G401 (cell line): ENCODE measurements at regions not wholly inside any gene's neighbourhood (a gene's known extent, or its start where the extent isn't known, plus 50 kb on each side); places are given as distances from the start of the nearest gene placed in this dataset.

Source experiments
- DNase-seq: peaks from one replicate; pipeline ENCODE4 v3.0.0-alpha.2; 2015; ENCODE audit warnings: low spot score
- in situ Hi-C: cut with HindIII; loops from 2 replicates; pipeline ENCODE4 v1.10.0; 2016; ENCODE audit warnings: low sequenced_read_pairs, mixed read lengths

DNA sequence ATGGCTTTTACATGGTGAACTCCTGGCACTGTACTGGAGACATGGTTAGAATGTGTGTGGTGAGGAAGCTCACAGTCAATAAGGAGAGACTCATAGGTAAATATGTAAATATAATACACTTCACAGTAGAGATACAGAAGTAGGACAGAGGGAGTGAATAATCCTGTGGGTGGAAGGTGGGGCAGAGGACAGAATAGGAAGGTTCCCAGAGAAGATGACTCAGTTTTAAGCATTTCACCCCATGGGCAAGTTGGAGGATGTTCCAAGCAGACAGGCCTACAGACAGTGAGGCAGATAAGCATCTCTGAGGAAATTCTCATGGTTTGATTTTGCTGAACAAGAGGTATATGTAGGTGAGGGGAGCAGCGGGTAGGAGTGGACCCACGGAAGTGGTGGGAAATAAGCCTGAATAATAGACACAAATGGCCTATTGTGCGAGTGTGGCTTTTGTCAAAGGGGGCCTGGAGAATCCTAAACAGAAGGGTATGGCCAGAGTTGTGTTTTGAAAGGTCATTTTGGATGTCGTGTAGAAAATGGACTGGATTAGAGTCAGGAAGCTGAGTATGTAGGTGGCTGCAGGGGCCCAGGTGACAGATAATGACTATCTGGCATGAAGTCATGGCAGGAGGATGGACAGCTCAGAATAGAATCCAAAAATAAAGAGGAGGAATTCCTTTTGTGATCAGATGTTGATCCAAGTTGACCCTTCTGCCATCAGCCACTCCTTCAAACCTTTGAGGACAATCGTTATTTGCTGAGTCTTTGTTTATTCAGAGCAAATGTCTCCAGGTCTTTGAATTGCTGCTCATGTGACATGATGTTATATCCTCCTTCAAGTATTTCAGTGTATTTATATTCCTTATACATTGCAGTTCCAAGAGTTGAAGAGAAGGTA is 97.3 kb upstream of the THRB start:
- no peak for DNase-seq
- in situ Hi-C loops: no loop called here

- no peak for DNase-seq
- in situ Hi-C loops: no loop called here
These were observed 99.5 kb upstream of the THRB start for GRCh38 chr3:24594161-24594560.

- DNase-seq: no peak
- in situ Hi-C loops: no loop called here
These were observed 101.1 kb upstream of the THRB start for GRCh38 chr3:24595796-24596195.

GRCh38 chr3:24596626-24597025 is 102.0 kb upstream of the THRB start:
- DNase-seq: no peak
- in situ Hi-C loops: no loop called here

GRCh38 chr3:24598695-24599470 is 104.2 kb upstream of the THRB start:
- DNase-seq: no peak
- in situ Hi-C loops: no loop called here

GRCh38 chr3:24601066-24601939 is 106.7 kb upstream of the THRB start:
- in situ Hi-C loops: no loop called here
- no peak for DNase-seq

- in situ Hi-C loops: no loop called here
- no peak for DNase-seq
These were observed 109.6 kb upstream of the THRB start for GRCh38 chr3:24604215-24604614.

GRCh38 chr3:24605511-24606028 is 110.9 kb upstream of the THRB start:
- no peak for DNase-seq
- in situ Hi-C loops: no loop called here

DNA sequence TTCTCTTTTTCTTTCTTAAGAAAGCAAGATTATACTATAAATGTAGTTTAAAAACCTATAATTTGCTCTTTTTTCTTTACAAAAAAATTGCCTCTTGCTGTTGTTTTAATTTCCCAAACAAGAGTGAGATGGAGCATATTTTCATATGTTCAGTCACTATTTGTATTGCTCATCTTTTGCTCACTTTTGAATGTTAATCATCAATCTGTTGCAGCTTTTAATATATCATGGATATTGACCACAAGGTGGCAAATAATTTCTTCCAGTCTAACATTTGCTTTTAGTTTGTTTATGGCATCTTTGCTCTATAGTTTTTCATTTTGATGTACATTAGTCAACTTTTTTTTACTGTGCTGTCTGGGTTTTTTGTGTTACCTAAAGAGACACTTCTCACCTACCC is 112.6 kb upstream of the THRB start:
- in situ Hi-C loops: no loop called here
- DNase-seq: no peak

DNA sequence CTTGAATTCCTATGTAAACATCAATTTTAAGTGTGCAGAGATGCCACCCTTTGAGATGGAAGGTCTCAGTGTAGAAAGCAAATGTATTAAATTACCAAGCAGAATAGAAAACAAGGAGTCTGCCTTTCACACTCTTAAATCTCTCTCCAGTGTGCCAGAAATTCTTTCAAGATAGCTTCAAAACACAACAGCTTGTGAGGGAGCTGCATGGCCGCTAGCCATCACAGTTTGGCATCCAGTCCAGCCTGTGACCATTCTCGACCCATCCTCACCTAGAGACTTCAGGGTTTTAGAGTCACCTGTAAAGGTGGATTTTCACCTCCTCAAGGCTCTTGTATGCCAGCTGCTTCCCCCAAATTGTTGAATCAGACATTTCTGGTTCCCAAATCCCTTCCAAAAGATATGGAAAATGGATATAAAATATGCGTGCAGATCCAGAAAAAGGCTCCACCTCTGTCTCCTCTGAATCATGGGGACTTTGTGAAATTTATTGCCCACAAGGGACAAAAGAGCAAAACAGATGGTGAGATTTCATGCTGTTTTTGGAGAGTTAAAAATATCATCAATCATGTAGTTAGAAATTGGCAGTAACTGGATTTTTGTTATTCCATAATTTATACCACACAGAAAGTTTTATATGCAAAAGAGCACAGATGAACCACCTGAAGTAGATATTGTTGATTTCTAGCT is 114.2 kb upstream of the THRB start:
- in situ Hi-C loops: no loop called here
- DNase-seq: peak; percentile 17

DNA sequence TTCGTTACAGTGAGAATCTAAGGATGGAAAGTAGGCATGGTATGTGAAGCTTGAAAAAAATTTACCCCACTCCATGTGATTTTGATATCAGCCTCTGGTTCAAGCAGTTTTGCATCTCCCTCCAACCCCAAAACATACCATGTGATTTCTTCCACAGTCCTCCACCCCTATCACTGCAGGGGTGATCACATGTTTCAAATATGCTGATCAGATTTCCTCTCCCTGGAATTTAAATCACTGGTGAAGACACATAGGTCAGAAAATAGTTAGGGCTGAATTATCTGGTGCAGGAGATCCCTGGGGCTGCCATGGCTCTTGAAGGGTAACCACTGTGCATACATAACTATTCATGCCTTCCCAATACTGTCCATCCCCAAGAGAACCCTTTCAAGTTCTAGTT is 119.7 kb upstream of the THRB start:
- in situ Hi-C loops: no loop called here
- DNase-seq: no peak

DNA sequence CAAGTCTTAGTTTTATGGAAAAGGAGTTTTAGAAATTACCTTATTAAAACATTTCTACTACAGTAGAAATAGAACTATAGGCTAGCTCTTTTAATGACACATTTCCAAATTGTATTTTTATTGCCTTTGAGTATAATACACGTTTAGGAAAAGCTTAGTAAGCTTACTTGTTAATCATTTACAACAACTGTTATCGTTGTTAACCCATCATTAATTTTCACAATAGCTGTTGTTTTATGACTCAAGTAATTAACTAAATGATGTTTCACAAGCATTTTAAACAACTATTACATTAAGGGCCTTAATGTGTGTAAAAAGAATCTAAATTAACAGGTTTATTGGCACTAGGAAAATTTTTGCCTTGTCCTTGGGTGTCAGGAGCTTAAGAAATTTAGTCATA is 120.5 kb upstream of the THRB start:
- in situ Hi-C loops: no loop called here
- DNase-seq: no peak

DNA sequence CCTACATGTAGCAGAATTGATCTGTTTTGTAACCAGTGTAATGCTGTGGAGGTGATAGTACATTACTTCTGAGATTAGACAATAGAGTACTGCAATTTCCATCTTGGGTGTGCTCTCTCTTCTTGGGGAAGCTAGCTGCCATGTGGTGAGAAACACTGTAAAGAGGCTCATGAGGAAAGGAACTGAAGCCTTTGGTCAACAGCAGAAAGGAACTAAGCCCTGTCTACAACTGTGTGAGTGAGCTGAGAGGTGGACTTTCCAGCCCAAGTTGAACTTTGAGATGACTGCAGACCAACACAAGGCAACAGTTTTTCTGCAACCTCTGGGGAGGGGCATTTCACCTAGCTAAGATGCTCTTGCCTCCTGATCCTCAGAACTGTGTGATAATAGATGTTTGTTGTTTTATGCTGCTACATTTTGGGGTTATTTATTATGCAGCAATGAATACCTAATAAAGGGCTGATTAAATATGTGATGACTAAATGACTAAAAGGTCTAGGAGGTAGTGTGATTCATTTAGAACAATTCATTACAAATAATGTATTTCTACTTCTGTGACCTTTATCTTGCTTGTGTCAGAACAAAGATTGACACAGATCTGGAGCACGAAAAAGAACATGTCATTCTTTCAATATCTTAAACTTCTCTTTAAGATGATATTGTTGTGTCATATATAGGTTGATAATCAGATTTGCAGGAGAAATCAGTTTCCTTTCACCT is 121.6 kb upstream of the THRB start:
- in situ Hi-C loops: no loop called here
- no peak for DNase-seq

- DNase-seq: no peak
- in situ Hi-C loops: no loop called here
These were observed 127.5 kb upstream of the THRB start for GRCh38 chr3:24622138-24622537.

GRCh38 chr3:24622696-24623225 is 128.1 kb upstream of the THRB start:
- no peak for DNase-seq
- in situ Hi-C loops: no loop called here

DNA sequence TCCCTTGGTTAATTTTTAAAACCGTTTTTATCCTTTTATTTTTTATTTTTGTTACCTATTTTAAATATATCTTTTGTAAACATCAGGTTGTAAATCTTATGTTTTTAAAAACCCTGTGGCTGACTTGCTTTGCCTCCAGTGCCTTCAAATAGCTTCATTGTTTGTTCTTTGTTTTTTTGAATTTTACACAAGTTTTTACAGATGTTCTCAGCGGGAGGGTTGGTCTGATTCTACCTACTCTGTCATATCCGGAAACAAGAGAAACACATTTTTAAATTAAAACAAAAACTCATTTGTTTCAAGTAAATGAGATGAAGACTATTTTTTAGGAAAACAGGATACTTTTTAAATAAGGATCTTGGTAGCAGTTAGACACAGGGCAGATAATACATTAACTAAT is 129.0 kb upstream of the THRB start:
- in situ Hi-C loops: no loop called here
- no peak for DNase-seq

GRCh38 chr3:24624938-24625681 is 130.5 kb upstream of the THRB start:
- in situ Hi-C loops: no loop called here

More at GRCh38 chr3:24624938-24625681, 130.5 kb upstream of the THRB start:
- DNase-seq: no peak
